Kidney capillary endothelial cell (primary cell): ENCODE measurements at regions not wholly inside any gene's neighbourhood (a gene's known extent, or its start where the extent isn't known, plus 50 kb on each side); places are given as distances from the start of the nearest gene placed in this dataset.

Experiments
- DNase-seq: peaks from one replicate; pipeline ENCODE4 v3.0.0-alpha.2; 2018; ENCODE audit warnings: low spot score

- no peak for DNase-seq
Measured at GRCh38 chr3:124246376-124246775, 254.5 kb upstream of the ROPN1 start.

- peak; percentile 23 for DNase-seq
Measured at GRCh38 chr3:124246949-124247348, 255.0 kb upstream of the ROPN1 start.

- DNase-seq, result peak; percentile 84
Measured at GRCh38 chr3:124248471-124249028, 256.6 kb upstream of the ROPN1 start.

- DNase-seq, result peak; percentile 26
Measured at GRCh38 chr3:124249038-124249437, 257.1 kb upstream of the ROPN1 start.

GRCh38 chr3:124250053-124250452 lies 258.1 kb upstream of the ROPN1 start:
- DNase-seq, result peak; percentile 71

- DNase-seq, result no peak
Measured at GRCh38 chr3:124256156-124256555, 264.2 kb upstream of the ROPN1 start.

- DNase-seq, result no peak
Measured at GRCh38 chr3:124256599-124256998, 264.7 kb upstream of the ROPN1 start.

- no peak for DNase-seq
Measured at GRCh38 chr3:124257336-124257864, 265.5 kb upstream of the ROPN1 start.

GRCh38 chr3:124258057-124258500 lies 266.2 kb upstream of the ROPN1 start:
- DNase-seq, result peak; percentile 71

- no peak for DNase-seq
Measured at GRCh38 chr3:124260206-124260915, 268.4 kb upstream of the ROPN1 start.

- DNase-seq, result no peak
Measured at GRCh38 chr3:124261306-124261705, 269.4 kb upstream of the ROPN1 start.

- DNase-seq, result peak; percentile 57
Measured at GRCh38 chr3:124263168-124263567, 271.2 kb upstream of the ROPN1 start.

- DNase-seq, result no peak
Measured at GRCh38 chr3:124264346-124264745, 272.4 kb upstream of the ROPN1 start.

- peak; percentile 17 for DNase-seq
Measured at GRCh38 chr3:124266487-124266886, 274.6 kb upstream of the ROPN1 start.

GRCh38 chr3:124267406-124267805 lies 275.5 kb upstream of the ROPN1 start:
- DNase-seq, result no peak

GRCh38 chr3:124268355-124268754 lies 276.4 kb upstream of the ROPN1 start:
- no peak for DNase-seq

GRCh38 chr3:124269619-124270018 lies 277.7 kb upstream of the ROPN1 start:
- DNase-seq, result no peak

- no peak for DNase-seq
Measured at GRCh38 chr3:124272605-124273151, 280.8 kb upstream of the ROPN1 start.

GRCh38 chr3:124273651-124274050 lies 281.7 kb upstream of the ROPN1 start:
- peak; percentile 17 for DNase-seq

GRCh38 chr3:124274051-124274450 lies 282.1 kb upstream of the ROPN1 start:
- no peak for DNase-seq

GRCh38 chr3:124275412-124275811 lies 283.5 kb upstream of the ROPN1 start:
- no peak for DNase-seq

GRCh38 chr3:124276133-124276532 lies 284.2 kb upstream of the ROPN1 start:
- DNase-seq, result peak; percentile 45

- no peak for DNase-seq
Measured at GRCh38 chr3:124276539-124277143, 284.7 kb upstream of the ROPN1 start.
